ENCODE measurements at regions not wholly inside any gene's neighbourhood (a gene's known extent, or its start where the extent isn't known, plus 50 kb on each side); places are given as distances from the start of the nearest gene placed in this dataset.

DNA sequence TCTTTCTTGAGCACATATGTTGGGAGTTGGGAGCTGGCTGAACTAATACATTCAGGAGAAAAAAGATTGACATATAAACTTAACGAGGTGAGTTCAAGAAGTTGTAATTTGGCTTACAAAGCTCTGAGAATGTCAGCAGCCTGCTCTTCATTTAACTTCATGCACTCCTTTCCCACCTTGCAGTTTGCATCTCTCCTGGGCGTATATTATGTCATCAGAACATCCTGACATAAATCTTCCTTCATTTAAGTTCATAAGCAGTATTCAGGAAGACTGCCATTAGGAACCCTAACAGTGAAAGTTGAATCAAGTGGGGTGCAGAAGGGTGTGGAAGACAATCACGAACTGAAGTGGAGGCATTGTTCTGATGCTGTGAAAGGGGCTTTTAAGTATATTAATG lies 288.1 kb downstream of the ARPP21 start:
- Histone ChIP-seq H3K9me3 (ENCODE audit: insufficient read depth, low read length) (peaks cover 4% of the 10 kb centered on the region; the same call in 1 of the 2 replicates), H3K9ac (ENCODE audit: insufficient read length, low read depth) (no peak overlapping the region), H3K4me3 (ENCODE audit: insufficient read length, low read depth) (no peak overlapping the region), H3K4me1 (ENCODE audit: insufficient read depth, insufficient read length) (no peaks in the 10 kb centered on the region), H3K27me3 (ENCODE audit: insufficient read depth, insufficient read length) (no peaks in the 10 kb centered on the region), H3K36me3 (ENCODE audit: insufficient read depth, insufficient read length, low read length) (no peaks in the 10 kb centered on the region)
- DNase-seq (ENCODE audit: low read depth, low spot score) = no peak
- TF ChIP-seq SUZ12 (IDR thresholded peaks at IDR 0.05; ENCODE audit: extremely low read depth, insufficient read depth, insufficient read length) = no peak
- TF ChIP-seq YY1 (IDR thresholded peaks at IDR 0.05; ENCODE audit: insufficient read depth, insufficient read length) = no peak
- TF ChIP-seq ZNF274 (IDR thresholded peaks at IDR 0.05; ENCODE audit: low read depth, low read length) = no peak

DNA sequence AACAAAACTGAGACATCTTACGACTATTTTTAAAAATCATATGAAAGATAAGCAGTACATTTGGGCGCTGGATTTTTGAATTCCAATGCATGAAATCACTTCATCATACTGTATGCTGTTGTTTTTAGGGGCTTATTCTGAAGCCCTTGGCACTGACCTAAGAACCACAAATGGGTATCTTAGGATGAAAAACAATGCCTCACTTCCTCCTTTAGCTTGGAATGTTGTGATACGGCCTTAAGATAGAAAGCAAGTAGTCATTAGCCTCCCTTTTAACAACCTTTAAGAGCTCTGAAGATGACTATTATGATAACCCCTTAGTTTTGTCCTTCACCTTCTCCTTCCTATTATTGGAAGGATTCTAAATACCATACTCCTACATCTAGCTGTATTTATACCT lies 289.8 kb downstream of the ARPP21 start:
- TF ChIP-seq ZNF274 (IDR thresholded peaks at IDR 0.05; ENCODE audit: low read depth, low read length) = no peak
- TF ChIP-seq YY1 (IDR thresholded peaks at IDR 0.05; ENCODE audit: insufficient read depth, insufficient read length) = no peak
- no peak for TF ChIP-seq SUZ12 (IDR thresholded peaks at IDR 0.05; ENCODE audit: extremely low read depth, insufficient read depth, insufficient read length)
- H3K9me3 ChIP-seq (ENCODE audit: insufficient read depth, low read length) = no peaks in the 10 kb centered on the region
- no peaks in the 10 kb centered on the region for H3K36me3 ChIP-seq (ENCODE audit: insufficient read depth, insufficient read length, low read length)
- no peak overlapping the region for H3K9ac ChIP-seq (ENCODE audit: insufficient read length, low read depth)
- DNase-seq (ENCODE audit: low read depth, low spot score) = no peak
- H3K4me3 ChIP-seq (ENCODE audit: insufficient read length, low read depth) = no peak overlapping the region
- H3K27me3 ChIP-seq (ENCODE audit: insufficient read depth, insufficient read length) = no peaks in the 10 kb centered on the region
- no peaks in the 10 kb centered on the region for H3K4me1 ChIP-seq (ENCODE audit: insufficient read depth, insufficient read length)

DNA sequence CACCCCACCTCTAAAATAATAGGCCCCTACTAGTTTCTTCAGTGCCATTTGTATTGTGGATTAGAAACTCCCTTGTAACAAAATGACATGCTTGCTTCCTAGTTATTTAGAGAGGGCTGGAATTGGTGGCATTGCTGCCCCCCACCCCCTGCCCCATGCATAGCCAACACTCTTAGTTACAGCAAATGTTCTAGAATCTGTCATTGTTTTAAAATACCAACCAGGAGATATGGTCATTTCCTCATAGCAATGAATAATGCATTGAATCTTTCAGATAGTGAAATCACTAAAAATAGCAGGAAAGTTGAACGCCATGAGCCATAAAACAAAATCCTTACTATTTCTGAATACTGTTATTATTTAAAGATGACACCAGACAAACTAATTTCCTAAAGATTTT lies 292.5 kb downstream of the ARPP21 start:
- no peaks in the 10 kb centered on the region for H3K36me3 ChIP-seq (ENCODE audit: insufficient read depth, insufficient read length, low read length)
- H3K9me3 ChIP-seq (ENCODE audit: insufficient read depth, low read length) = no peaks in the 10 kb centered on the region
- DNase-seq (ENCODE audit: low read depth, low spot score) = no peak
- H3K9ac ChIP-seq (ENCODE audit: insufficient read length, low read depth) = no peak overlapping the region
- H3K4me1 ChIP-seq (ENCODE audit: insufficient read depth, insufficient read length) = no peaks in the 10 kb centered on the region
- TF ChIP-seq ZNF274 (IDR thresholded peaks at IDR 0.05; ENCODE audit: low read depth, low read length) (no peak), YY1 (IDR thresholded peaks at IDR 0.05; ENCODE audit: insufficient read depth, insufficient read length) (no peak), SUZ12 (IDR thresholded peaks at IDR 0.05; ENCODE audit: extremely low read depth, insufficient read depth, insufficient read length) (no peak)
- H3K27me3 ChIP-seq (ENCODE audit: insufficient read depth, insufficient read length) = no peaks in the 10 kb centered on the region
- no peak overlapping the region for H3K4me3 ChIP-seq (ENCODE audit: insufficient read length, low read depth)

GRCh38 chr3:35932995-35933394 lies 293.7 kb downstream of the ARPP21 start:
- Histone ChIP-seq H3K9ac (ENCODE audit: insufficient read length, low read depth) (no peak overlapping the region), H3K27me3 (ENCODE audit: insufficient read depth, insufficient read length) (no peaks in the 10 kb centered on the region), H3K9me3 (ENCODE audit: insufficient read depth, low read length) (no peaks in the 10 kb centered on the region), H3K4me3 (ENCODE audit: insufficient read length, low read depth) (no peak overlapping the region), H3K36me3 (ENCODE audit: insufficient read depth, insufficient read length, low read length) (no peaks in the 10 kb centered on the region), H3K4me1 (ENCODE audit: insufficient read depth, insufficient read length) (no peaks in the 10 kb centered on the region)
- DNase-seq (ENCODE audit: low read depth, low spot score) = no peak
- TF ChIP-seq ZNF274 (IDR thresholded peaks at IDR 0.05; ENCODE audit: low read depth, low read length) = no peak
- TF ChIP-seq SUZ12 (IDR thresholded peaks at IDR 0.05; ENCODE audit: extremely low read depth, insufficient read depth, insufficient read length) = no peak
- TF ChIP-seq YY1 (IDR thresholded peaks at IDR 0.05; ENCODE audit: insufficient read depth, insufficient read length) = no peak

GRCh38 chr3:35936571-35936970 lies 297.2 kb downstream of the ARPP21 start:
- H3K4me1 ChIP-seq (ENCODE audit: insufficient read depth, insufficient read length) = no peaks in the 10 kb centered on the region
- H3K9ac ChIP-seq (ENCODE audit: insufficient read length, low read depth) = no peak overlapping the region
- no peak for DNase-seq (ENCODE audit: low read depth, low spot score)
- H3K9me3 ChIP-seq (ENCODE audit: insufficient read depth, low read length) = no peaks in the 10 kb centered on the region
- no peak for TF ChIP-seq YY1 (IDR thresholded peaks at IDR 0.05; ENCODE audit: insufficient read depth, insufficient read length)
- H3K4me3 ChIP-seq (ENCODE audit: insufficient read length, low read depth) = no peak overlapping the region
- H3K27me3 ChIP-seq (ENCODE audit: insufficient read depth, insufficient read length) = no peaks in the 10 kb centered on the region
- no peaks in the 10 kb centered on the region for H3K36me3 ChIP-seq (ENCODE audit: insufficient read depth, insufficient read length, low read length)

DNA sequence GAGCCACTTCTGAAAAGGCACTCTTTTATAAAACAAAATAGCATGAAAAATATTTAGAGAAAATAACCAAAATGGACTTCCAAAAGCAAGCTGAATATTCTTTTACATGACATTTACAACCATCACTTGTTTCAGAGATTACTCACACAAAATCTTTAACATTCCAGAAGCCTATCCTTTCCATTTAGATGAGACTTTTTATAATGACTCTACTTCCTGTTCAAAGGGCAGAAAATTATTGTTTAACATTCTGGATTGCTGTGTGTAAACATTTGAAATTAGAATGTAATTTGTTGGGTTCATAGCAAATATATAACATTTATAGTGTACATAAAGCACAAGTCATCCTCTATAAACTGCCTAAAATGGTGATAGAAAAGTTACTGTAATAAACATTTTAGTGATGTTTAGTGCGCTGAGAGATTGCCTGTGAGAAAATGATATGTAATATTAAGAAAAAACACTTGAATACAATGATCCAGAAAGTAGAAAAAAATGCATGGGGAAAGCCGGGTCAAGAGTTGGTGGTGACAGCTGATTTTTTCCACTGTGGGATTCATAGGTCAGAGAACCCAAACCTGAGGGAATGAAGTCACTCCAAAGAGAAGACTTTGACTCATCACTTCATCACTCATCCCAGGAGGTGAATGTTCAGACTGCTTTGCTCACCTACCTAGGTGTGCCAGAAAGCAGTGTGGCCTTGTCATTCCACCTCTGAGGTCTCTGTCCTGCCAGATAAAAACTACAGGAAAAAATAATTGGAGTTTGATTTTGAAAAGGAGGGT lies 305.8 kb downstream of the ARPP21 start:
- Histone ChIP-seq H3K4me3 (ENCODE audit: insufficient read length, low read depth) (no peak overlapping the region), H3K4me1 (ENCODE audit: insufficient read depth, insufficient read length) (no peaks in the 10 kb centered on the region), H3K9ac (ENCODE audit: insufficient read length, low read depth) (no peak overlapping the region), H3K9me3 (ENCODE audit: insufficient read depth, low read length) (no peaks in the 10 kb centered on the region), H3K27me3 (ENCODE audit: insufficient read depth, insufficient read length) (no peaks in the 10 kb centered on the region), H3K36me3 (ENCODE audit: insufficient read depth, insufficient read length, low read length) (no peaks in the 10 kb centered on the region)
- DNase-seq (ENCODE audit: low read depth, low spot score) = no peak
- TF ChIP-seq ZNF274 (IDR thresholded peaks at IDR 0.05; ENCODE audit: low read depth, low read length) (no peak), YY1 (IDR thresholded peaks at IDR 0.05; ENCODE audit: insufficient read depth, insufficient read length) (no peak), SUZ12 (IDR thresholded peaks at IDR 0.05; ENCODE audit: extremely low read depth, insufficient read depth, insufficient read length) (no peak)

DNA sequence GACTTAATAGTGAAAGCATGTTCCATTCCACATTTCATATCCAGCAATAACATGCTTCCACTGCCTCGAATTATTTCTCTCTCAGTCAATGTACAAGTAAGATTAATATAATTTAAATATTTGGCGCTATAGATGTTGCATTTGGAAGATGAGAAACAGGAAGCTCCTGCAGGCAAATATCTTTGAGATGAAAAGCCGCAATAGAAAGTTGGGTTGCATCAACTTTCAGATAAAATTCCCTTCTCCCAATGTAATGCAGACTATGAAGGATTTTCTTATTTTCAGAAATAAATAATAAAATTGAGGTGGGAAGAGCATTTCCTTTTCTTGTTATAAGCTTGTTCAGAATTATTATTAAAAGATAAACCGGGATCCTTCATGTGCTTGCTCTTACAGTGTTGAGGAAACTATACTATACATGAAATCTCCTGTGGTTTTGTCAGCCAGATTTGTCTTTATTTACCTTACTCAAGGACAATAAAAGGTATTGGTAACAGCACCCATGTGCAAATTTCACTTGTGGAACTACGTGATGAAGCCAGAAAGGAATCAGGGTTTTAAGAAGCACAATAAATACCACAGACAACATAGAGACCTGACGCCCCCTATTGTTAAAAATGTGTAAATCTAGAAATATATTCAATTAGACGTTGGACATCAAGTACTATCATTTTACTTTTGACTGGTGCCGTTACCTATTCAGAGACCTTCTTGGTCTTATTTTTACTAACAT lies 307.0 kb downstream of the ARPP21 start:
- DNase-seq (ENCODE audit: low read depth, low spot score) = peak; percentile 20
- Histone ChIP-seq H3K9ac (ENCODE audit: insufficient read length, low read depth) (no peak overlapping the region), H3K27me3 (ENCODE audit: insufficient read depth, insufficient read length) (no peaks in the 10 kb centered on the region), H3K36me3 (ENCODE audit: insufficient read depth, insufficient read length, low read length) (no peaks in the 10 kb centered on the region), H3K9me3 (ENCODE audit: insufficient read depth, low read length) (no peaks in the 10 kb centered on the region), H3K4me1 (ENCODE audit: insufficient read depth, insufficient read length) (no peaks in the 10 kb centered on the region), H3K4me3 (ENCODE audit: insufficient read length, low read depth) (no peak overlapping the region)
- TF ChIP-seq YY1 (IDR thresholded peaks at IDR 0.05; ENCODE audit: insufficient read depth, insufficient read length) = no peak
- no peak for TF ChIP-seq SUZ12 (IDR thresholded peaks at IDR 0.05; ENCODE audit: extremely low read depth, insufficient read depth, insufficient read length)
- no peak for TF ChIP-seq ZNF274 (IDR thresholded peaks at IDR 0.05; ENCODE audit: low read depth, low read length)
